ENCODE measurements at regions not wholly inside any gene's neighbourhood (a gene's known extent, or its start where the extent isn't known, plus 50 kb on each side); places are given as distances from the start of the nearest gene placed in this dataset.
"Not testable (repeated sequence)": the region's sequence is repeated elsewhere in the genome, so short reads cannot be mapped to it uniquely, and the experiment has no call there.

- H3K9me3 ChIP-seq (ENCODE audit: low read length), result no peaks in the 10 kb centered on the region
These were observed 103.8 kb downstream of the TRIM43 start for GRCh38 chr2:95695613-95696012.

GRCh38 chr2:95698146-95698545, 106.3 kb downstream of the TRIM43 start:
- H3K27me3 ChIP-seq (ENCODE audit: insufficient read depth, low read length), result no peaks in the 10 kb centered on the region
- no peak overlapping the region for H2AFZ ChIP-seq (ENCODE audit: low read depth, low read length)
- no peaks in the 10 kb centered on the region for H3K4me1 ChIP-seq (ENCODE audit: insufficient read depth, low read length)
- no peaks in the 10 kb centered on the region for H3K36me3 ChIP-seq (ENCODE audit: insufficient read depth, low read length)
- no peaks in the 10 kb centered on the region for H3K9me3 ChIP-seq (ENCODE audit: low read length)
- H3K4me3 ChIP-seq (ENCODE audit: low read length), result no peak overlapping the region

More at GRCh38 chr2:95695613-95696012, 103.8 kb downstream of the TRIM43 start:
- H3K36me3 ChIP-seq (ENCODE audit: insufficient read depth, low read length), result no peaks in the 10 kb centered on the region
- H3K4me3 ChIP-seq (ENCODE audit: low read length), result no peak overlapping the region
- H2AFZ ChIP-seq (ENCODE audit: low read depth, low read length), result no peak overlapping the region
- H3K27me3 ChIP-seq (ENCODE audit: insufficient read depth, low read length), result no peaks in the 10 kb centered on the region
- no peaks in the 10 kb centered on the region for H3K4me1 ChIP-seq (ENCODE audit: insufficient read depth, low read length)

GRCh38 chr2:95699201-95700184, 107.7 kb downstream of the TRIM43 start:
- H3K36me3 ChIP-seq (ENCODE audit: insufficient read depth, low read length); H3K4me3 ChIP-seq (ENCODE audit: low read length); H3K27me3 ChIP-seq (ENCODE audit: insufficient read depth, low read length); H3K4me1 ChIP-seq (ENCODE audit: insufficient read depth, low read length); H2AFZ ChIP-seq (ENCODE audit: low read depth, low read length); H3K9me3 ChIP-seq (ENCODE audit: low read length): not testable (repeated sequence)

GRCh38 chr2:95700519-95700918, 108.7 kb downstream of the TRIM43 start:
- Histone ChIP-seq H3K9me3 (ENCODE audit: low read length) (no peaks in the 10 kb centered on the region), H3K4me1 (ENCODE audit: insufficient read depth, low read length) (no peaks in the 10 kb centered on the region), H3K36me3 (ENCODE audit: insufficient read depth, low read length) (no peaks in the 10 kb centered on the region), H3K27me3 (ENCODE audit: insufficient read depth, low read length) (no peaks in the 10 kb centered on the region), H2AFZ (ENCODE audit: low read depth, low read length) (no peak overlapping the region), H3K4me3 (ENCODE audit: low read length) (no peak overlapping the region)

GRCh38 chr2:95702471-95702870, 110.7 kb downstream of the TRIM43 start:
- Histone ChIP-seq H3K4me1 (ENCODE audit: insufficient read depth, low read length) (no peaks in the 10 kb centered on the region), H3K36me3 (ENCODE audit: insufficient read depth, low read length) (no peaks in the 10 kb centered on the region), H3K4me3 (ENCODE audit: low read length) (no peak overlapping the region), H3K27me3 (ENCODE audit: insufficient read depth, low read length) (no peaks in the 10 kb centered on the region), H3K9me3 (ENCODE audit: low read length) (no peaks in the 10 kb centered on the region), H2AFZ (ENCODE audit: low read depth, low read length) (no peak overlapping the region)

DNA sequence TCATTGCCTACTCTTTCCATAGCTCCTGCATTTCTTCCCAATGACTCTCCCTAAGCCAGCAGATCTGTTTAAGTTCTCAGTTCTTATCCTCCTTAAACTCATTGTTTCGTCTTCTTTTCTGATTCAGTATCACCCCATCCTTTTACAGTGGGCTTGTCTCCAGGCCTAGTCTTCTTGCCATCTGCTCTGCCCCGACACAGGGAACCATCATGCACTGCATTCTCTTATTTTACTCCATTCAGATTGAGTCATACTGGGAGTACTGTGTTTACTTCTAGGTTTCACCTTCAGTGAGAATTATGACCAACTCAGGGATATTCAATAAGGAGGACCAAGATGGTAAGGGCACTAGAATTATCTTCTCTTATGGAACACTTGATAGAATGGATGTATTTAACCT, 115.4 kb downstream of the TRIM43 start:
- H3K9me3 ChIP-seq (ENCODE audit: low read length); H2AFZ ChIP-seq (ENCODE audit: low read depth, low read length); H3K36me3 ChIP-seq (ENCODE audit: insufficient read depth, low read length): not testable (repeated sequence)

DNA sequence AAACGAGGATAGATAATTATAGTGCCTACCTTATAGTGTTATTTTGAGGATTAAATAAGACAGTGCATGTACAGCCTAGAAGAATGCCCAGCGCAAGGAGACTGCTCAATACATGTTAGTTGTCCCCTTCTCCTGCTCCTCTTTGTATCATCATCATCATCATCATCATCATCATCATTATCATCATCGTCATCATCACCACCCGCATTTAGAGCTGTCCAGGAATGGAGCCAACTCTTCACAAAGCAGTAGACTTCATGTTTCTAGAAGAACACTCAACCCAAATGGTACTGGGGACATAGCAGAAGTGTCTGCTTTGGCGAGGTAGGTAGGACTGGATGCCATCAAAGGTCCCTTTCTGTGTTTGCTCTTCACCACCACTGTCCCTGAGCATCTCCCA, 116.0 kb downstream of the TRIM43 start:
- Histone ChIP-seq H3K4me3 (ENCODE audit: low read length) (no peak overlapping the region), H3K27me3 (ENCODE audit: insufficient read depth, low read length) (no peaks in the 10 kb centered on the region), H3K4me1 (ENCODE audit: insufficient read depth, low read length) (no peaks in the 10 kb centered on the region), H3K9me3 (ENCODE audit: low read length) (no peaks in the 10 kb centered on the region), H3K36me3 (ENCODE audit: insufficient read depth, low read length) (no peaks in the 10 kb centered on the region), H2AFZ (ENCODE audit: low read depth, low read length) (no peak overlapping the region)

More for the DNA sequence above, 115.4 kb downstream of the TRIM43 start:
- not testable (repeated sequence) for H3K27me3 ChIP-seq (ENCODE audit: insufficient read depth, low read length); H3K4me1 ChIP-seq (ENCODE audit: insufficient read depth, low read length); H3K4me3 ChIP-seq (ENCODE audit: low read length)

DNA sequence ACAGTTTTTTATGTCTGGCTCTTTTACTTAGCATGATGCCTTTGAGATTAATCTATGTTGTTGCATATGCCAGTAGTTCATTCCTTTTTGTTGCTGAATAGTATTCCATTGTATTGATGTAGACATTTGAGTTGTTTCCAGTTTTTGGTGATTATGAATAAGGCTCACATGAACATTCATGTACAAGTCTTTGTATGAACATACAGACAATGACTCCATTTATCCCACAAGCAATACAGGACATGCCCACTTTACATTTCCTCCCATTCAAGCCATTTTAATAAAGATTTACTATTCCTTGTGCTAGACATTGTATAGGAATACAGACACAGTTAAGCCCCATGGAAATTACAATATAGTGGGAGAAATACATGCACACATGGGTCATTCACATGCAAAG, 118.0 kb downstream of the TRIM43 start:
- Histone ChIP-seq H2AFZ (ENCODE audit: low read depth, low read length) (no peak overlapping the region), H3K27me3 (ENCODE audit: insufficient read depth, low read length) (no peaks in the 10 kb centered on the region), H3K4me3 (ENCODE audit: low read length) (no peak overlapping the region)

DNA sequence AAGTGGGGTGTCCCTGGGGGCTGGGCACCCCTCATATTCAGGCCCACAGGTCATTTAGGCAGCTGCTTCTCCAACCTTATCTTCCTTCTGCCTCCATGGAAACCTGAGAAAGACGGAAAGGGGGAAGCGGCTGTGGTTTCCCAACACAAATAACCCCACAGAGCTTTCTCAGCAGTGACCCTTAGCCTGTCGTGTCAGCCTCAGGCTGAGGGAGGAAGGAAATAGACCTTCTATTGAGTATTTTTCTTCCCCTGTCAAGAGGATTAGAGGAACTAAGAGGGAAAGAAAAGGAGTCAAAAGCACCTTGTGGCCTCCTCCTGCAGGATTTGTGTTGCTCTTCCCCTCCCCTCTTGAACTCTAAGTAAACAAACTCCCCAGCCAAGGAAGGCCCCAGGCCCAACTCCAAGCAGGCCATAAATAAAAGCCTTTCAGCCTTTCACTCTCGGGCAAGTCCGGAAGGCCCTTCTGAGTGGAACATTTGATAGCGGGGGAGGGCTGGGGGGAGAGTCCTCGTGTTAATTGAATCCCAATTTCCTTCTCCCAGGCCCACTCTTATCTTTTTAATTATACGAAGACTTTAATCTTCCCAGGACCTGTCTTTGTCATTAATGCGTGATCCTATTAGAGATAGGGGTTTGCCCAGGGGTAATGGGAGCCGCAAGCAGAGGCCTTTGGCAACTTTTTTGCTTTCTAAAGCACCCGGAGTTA, 121.8 kb downstream of the TRIM43 start:
- not testable (repeated sequence) for H3K4me1 ChIP-seq (ENCODE audit: insufficient read depth, low read length); H3K9me3 ChIP-seq (ENCODE audit: low read length); H2AFZ ChIP-seq (ENCODE audit: low read depth, low read length); H3K36me3 ChIP-seq (ENCODE audit: insufficient read depth, low read length); H3K4me3 ChIP-seq (ENCODE audit: low read length); H3K27me3 ChIP-seq (ENCODE audit: insufficient read depth, low read length)

More for the DNA sequence above, 118.0 kb downstream of the TRIM43 start:
- no peaks in the 10 kb centered on the region for H3K9me3 ChIP-seq (ENCODE audit: low read length)
- peaks cover 3% of the 10 kb centered on the region for H3K4me1 ChIP-seq (ENCODE audit: insufficient read depth, low read length)
- H3K36me3 ChIP-seq (ENCODE audit: insufficient read depth, low read length), result no peaks in the 10 kb centered on the region

- H3K4me1 ChIP-seq (ENCODE audit: insufficient read depth, low read length); H3K36me3 ChIP-seq (ENCODE audit: insufficient read depth, low read length); H3K27me3 ChIP-seq (ENCODE audit: insufficient read depth, low read length); H3K9me3 ChIP-seq (ENCODE audit: low read length); H3K4me3 ChIP-seq (ENCODE audit: low read length); H2AFZ ChIP-seq (ENCODE audit: low read depth, low read length): not testable (repeated sequence)
These were observed 122.6 kb downstream of the TRIM43 start for GRCh38 chr2:95714398-95714797.

DNA sequence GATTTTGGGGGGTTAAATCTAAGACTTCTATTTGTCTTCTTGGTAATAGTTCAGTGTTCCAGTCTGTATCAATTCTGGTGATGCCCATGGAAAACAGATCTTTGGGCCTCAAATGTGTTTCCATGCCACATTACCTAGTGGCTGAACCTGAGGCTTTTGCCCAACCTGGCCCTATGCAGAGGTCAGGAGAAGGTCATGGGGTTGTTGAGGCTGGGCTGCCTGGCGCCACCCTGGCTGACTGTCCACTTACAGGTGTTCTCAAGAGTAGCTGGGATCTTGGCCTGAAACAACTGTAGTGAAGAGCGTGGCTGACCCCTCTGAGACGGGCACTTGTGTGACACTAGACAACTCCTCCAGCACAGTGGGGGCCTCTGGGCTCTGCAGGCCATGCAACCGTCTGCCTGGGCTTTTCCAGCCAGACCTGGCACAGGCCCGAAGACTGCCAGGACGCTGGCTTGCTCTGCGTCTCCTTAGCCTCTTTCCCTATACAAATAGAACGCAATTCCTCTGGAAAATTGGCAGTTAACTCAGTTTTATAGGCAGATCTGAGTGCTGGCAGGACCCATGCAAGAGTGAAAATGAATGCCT, 127.8 kb downstream of the TRIM43 start:
- Histone ChIP-seq H3K9me3 (ENCODE audit: low read length) (no peaks in the 10 kb centered on the region), H3K4me1 (ENCODE audit: insufficient read depth, low read length) (no peaks in the 10 kb centered on the region), H3K27me3 (ENCODE audit: insufficient read depth, low read length) (no peaks in the 10 kb centered on the region), H3K4me3 (ENCODE audit: low read length) (no peak overlapping the region), H3K36me3 (ENCODE audit: insufficient read depth, low read length) (no peaks in the 10 kb centered on the region), H2AFZ (ENCODE audit: low read depth, low read length) (no peak overlapping the region)

- Histone ChIP-seq H2AFZ (ENCODE audit: low read depth, low read length) (no peak overlapping the region), H3K9me3 (ENCODE audit: low read length) (no peaks in the 10 kb centered on the region), H3K36me3 (ENCODE audit: insufficient read depth, low read length) (no peaks in the 10 kb centered on the region), H3K4me1 (ENCODE audit: insufficient read depth, low read length) (no peaks in the 10 kb centered on the region), H3K4me3 (ENCODE audit: low read length) (no peak overlapping the region), H3K27me3 (ENCODE audit: insufficient read depth, low read length) (no peaks in the 10 kb centered on the region)
These were observed 129.9 kb downstream of the TRIM43 start for GRCh38 chr2:95721726-95722125.

DNA sequence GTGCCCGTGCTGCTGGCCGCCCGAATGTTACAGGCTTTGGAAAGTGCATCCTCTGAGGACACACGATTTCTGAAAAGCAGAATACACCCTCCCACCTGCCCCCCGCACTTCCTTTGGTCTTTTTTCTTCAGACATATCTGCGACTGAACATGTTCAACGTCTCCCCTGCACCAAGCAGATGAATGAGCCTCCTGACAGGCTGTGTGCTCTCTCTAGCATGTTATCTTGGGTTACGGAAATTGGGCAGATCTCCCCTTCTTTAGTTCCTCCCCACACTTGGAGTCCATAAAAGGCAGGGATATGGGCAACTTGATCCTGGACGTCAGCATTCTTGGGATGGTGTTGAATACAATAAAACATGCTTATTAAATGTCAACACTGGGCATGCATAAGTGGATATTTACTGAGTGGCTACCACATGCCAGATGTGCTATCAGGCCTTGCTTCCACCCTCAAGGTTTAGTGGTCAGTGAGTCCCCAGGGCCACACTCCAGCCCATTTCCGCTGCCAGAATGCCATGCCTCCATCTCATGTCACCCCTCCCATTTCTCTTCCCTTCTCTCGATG, 130.4 kb downstream of the TRIM43 start:
- no peaks in the 10 kb centered on the region for H3K27me3 ChIP-seq (ENCODE audit: insufficient read depth, low read length)
- no peaks in the 10 kb centered on the region for H3K36me3 ChIP-seq (ENCODE audit: insufficient read depth, low read length)
- no peak overlapping the region for H2AFZ ChIP-seq (ENCODE audit: low read depth, low read length)
- no peaks in the 10 kb centered on the region for H3K9me3 ChIP-seq (ENCODE audit: low read length)
- H3K4me1 ChIP-seq (ENCODE audit: insufficient read depth, low read length), result no peaks in the 10 kb centered on the region
- no peak overlapping the region for H3K4me3 ChIP-seq (ENCODE audit: low read length)

Data from neuron (in vitro differentiated cells).